ENCODE measurements at regions not wholly inside any gene's neighbourhood (a gene's known extent, or its start where the extent isn't known, plus 50 kb on each side); places are given as distances from the start of the nearest gene placed in this dataset. TPM values are rescaled to one million over a fixed set of nuclear protein-coding genes. Genes with fewer than 3 reads are reported as not detected.
"Not testable (repeated sequence)": the region's sequence is repeated elsewhere in the genome, so short reads cannot be mapped to it uniquely, and the experiment has no call there.

DNA sequence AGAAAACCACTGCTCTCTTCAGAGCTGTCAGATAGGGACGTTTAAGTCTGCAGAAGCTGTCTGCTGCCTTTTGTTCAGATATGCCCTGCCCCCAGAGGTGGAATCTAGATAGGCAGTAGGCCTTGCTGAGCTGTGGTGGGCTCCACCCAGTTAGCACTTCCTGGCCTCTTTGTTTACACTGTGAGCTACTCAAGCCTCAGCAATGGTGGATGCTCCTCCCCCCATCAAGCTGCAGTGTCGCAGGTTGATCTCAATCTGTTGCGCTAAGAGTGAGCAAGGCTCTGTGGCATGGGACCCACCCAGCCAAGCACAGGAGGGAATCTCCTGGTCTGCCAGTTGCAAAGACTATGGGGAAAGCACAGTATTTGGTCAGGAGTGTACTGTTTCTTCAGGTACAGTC, 59.2 kb upstream of the ZNF641 start:
- not testable (repeated sequence) for DNase-seq

- no peak for DNase-seq
Measured at GRCh38 chr12:48413388-48413787, 59.0 kb upstream of the ANP32D start.

DNA sequence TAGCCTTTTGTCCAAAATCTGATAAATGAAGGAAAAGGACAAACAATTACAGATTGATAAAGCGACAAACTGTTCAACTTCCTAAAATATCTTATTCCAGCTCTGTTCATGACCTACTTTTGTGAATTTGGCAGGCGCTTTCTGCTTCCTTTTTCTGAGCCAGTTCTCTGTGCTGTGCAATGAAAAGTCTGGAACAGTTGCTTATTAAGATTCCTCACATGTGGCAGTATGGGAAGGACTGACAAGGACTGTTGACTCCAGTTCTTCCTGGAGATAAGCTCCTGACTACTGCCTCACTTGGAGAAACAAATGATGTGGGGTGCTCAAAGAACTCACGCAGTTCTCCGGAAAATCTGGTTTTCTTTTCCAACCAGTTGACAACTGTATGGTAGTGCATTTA, 58.3 kb upstream of the ANP32D start:
- peak; percentile 26 for DNase-seq

GRCh38 chr12:48419116-48419935, 53.0 kb upstream of the ANP32D start:
- no peak for DNase-seq

- no peak for DNase-seq
Measured at GRCh38 chr12:48420039-48420775, 52.2 kb upstream of the ANP32D start.

DNA sequence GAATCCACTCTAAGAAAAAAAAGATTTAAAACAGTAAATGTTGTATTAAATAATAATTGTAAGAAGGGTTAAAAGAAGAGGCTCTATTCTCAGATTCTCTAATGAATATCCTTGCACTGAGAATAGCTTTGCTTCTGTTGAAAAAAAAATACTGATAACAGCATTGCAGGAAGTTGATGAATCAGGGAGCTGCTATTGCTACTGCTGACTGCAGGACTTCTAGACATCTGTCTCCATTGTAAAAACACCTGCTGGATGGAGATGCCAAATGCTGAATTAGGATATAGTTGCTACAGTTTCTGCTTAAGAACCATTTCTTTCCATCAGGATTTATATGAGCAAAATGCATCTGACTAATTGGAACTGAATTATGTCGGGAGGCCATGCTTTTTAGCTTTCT, 50.3 kb upstream of the ANP32D start:
- no peak for DNase-seq

Small RNAs in the stretch of these regions (small RNA-seq; reads per million reads assigned to genes)
- gene OR8S21P = not detected
